Activated CD8-positive, alpha-beta memory T cell treated with anti-CD3 and anti-CD28 coated beads, Interleukin-2, amount 10 ng/mL, durations not matched to agents 7 days and 5 days (primary cell): ENCODE measurements at regions not wholly inside any gene's neighbourhood (a gene's known extent, or its start where the extent isn't known, plus 50 kb on each side); places are given as distances from the start of the nearest gene placed in this dataset.
"Not testable (repeated sequence)": the region's sequence is repeated elsewhere in the genome, so short reads cannot be mapped to it uniquely, and the experiment has no call there.

ENCODE experiments used
- ATAC-seq: fragments of 150-1000 bp; cut with Tn5 transposase; one replicate; pipeline ENCODE4 v1.10.0; 2021; ENCODE audit warnings: moderate library complexity
- CTCF ChIA-PET: fragments of 350-600 bp; sonication (Branson Sonifier 250); formaldehyde crosslinking; loops from one replicate; lab custom pipeline; 2021; ENCODE audit warnings: antibody characterized with exemption; lab: Charles Lee
- DNase-seq: peaks from one replicate; pipeline ENCODE4 v3.0.0-alpha.2; 2020
- H3K27ac Mint-ChIP-seq: one replicate; pipeline ENCODE4 v1.8.0; 2021; ENCODE audit warnings: mild to moderate bottlenecking, mixed read lengths
- H3K27me3 Mint-ChIP-seq: one replicate; pipeline ENCODE4 v1.8.0; 2021; ENCODE audit warnings: mixed read lengths
- H3K36me3 Mint-ChIP-seq: one replicate; pipeline ENCODE4 v1.8.0; 2021; ENCODE audit warnings: mild to moderate bottlenecking, mixed read lengths
- H3K4me1 Mint-ChIP-seq: one replicate; pipeline ENCODE4 v1.8.0; 2021; ENCODE audit warnings: mixed read lengths
- H3K4me3 Mint-ChIP-seq: one replicate; pipeline ENCODE4 v1.8.0; 2021; ENCODE audit warnings: mild to moderate bottlenecking, moderate library complexity, mixed read lengths
- H3K9me3 Mint-ChIP-seq: one replicate; pipeline ENCODE4 v1.8.0; 2022; ENCODE audit warnings: low read depth, mixed read lengths

DNA sequence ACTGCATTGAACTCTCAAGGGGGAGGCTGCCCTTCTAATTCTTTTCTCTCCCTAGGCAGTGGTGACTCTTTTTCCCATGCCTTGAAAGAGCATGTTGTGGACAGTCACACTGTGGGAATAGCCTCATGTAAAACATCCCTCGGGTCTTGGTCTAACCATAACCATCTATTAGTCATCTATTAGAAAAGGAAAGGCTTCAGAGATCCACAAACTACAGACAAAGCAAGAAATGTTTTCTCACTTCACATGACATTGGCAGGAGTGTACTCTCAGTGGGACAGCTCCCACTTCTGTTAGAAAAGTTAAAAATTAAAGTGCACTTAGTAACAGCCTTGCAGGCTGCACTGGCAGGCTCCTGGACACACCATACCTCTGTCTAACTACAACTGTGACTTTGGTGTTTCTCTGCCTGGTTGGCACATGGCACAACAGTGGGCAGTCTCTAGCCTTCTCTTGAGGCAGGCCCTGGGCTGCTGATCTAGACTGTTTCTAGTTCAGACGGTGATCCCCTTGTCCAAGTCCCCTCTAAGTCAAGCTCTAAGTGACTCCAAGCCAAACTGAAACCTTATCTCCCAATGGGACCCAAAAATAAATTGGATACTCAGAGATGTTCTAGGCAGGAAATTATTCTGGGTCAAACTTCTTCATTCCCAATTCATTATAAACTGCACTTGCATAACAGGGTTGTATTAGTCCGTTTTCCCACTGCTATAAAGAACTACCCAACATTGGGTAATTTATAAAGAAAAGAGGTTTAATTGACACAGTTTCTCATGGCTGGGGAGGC is 57.9 kb upstream of the ITGB1 start:
- DNase-seq: no peak
- Mint-ChIP-seq H3K36me3 (peaks cover 3% of the 10 kb centered on the region), H3K4me1 (no peaks in the 10 kb centered on the region), H3K4me3 (no peak overlapping the region), H3K9me3 (no peaks in the 10 kb centered on the region), H3K27me3 (peaks cover 2% of the 10 kb centered on the region), H3K27ac (no peak overlapping the region)
- no peak for ATAC-seq
- CTCF ChIA-PET: no interaction called here

DNA sequence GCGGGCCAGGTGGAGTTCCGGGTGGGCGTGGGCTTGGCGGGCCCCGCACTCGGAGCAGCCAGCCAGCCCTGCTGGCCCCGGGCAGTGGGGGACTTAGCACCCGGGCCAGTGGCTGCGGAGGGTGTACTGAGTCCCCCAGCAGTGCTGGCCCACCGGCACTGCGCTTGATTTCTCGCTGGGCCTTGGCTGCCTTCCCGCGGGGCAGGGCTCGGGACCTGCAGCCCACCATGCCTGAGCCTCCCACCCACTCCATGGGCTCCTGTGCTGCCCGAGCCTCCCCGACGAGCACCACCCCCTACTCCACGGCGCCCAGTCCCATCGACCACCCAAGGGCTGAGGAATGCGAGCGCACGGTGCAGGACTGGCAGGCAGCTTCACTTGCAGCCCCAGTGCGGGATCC is 55.3 kb upstream of the ITGB1 start:
- H3K27me3 Mint-ChIP-seq, ATAC-seq, H3K27ac Mint-ChIP-seq, CTCF ChIA-PET, H3K36me3 Mint-ChIP-seq, H3K4me3 Mint-ChIP-seq, DNase-seq, H3K9me3 Mint-ChIP-seq: not testable (repeated sequence)
- peaks cover 22% of the 10 kb centered on the region for H3K4me1 Mint-ChIP-seq

- H3K36me3 Mint-ChIP-seq: no peaks in the 10 kb centered on the region
- no peak overlapping the region for H3K27ac Mint-ChIP-seq
- ATAC-seq (no peak), DNase-seq (no peak)
- peaks cover 24% of the 10 kb centered on the region for H3K4me1 Mint-ChIP-seq
- no peak overlapping the region for H3K4me3 Mint-ChIP-seq
- H3K9me3 Mint-ChIP-seq: no peaks in the 10 kb centered on the region
- CTCF ChIA-PET: interaction anchor here (1.2 kb wide), 1 partner anchor 144 kb away, joined by 3 read pairs; no protein-coding TSS in a partner anchor
- peaks cover 9% of the 10 kb centered on the region for H3K27me3 Mint-ChIP-seq
Measured at GRCh38 chr10:33012306-33012705, 54.3 kb upstream of the ITGB1 start.

DNA sequence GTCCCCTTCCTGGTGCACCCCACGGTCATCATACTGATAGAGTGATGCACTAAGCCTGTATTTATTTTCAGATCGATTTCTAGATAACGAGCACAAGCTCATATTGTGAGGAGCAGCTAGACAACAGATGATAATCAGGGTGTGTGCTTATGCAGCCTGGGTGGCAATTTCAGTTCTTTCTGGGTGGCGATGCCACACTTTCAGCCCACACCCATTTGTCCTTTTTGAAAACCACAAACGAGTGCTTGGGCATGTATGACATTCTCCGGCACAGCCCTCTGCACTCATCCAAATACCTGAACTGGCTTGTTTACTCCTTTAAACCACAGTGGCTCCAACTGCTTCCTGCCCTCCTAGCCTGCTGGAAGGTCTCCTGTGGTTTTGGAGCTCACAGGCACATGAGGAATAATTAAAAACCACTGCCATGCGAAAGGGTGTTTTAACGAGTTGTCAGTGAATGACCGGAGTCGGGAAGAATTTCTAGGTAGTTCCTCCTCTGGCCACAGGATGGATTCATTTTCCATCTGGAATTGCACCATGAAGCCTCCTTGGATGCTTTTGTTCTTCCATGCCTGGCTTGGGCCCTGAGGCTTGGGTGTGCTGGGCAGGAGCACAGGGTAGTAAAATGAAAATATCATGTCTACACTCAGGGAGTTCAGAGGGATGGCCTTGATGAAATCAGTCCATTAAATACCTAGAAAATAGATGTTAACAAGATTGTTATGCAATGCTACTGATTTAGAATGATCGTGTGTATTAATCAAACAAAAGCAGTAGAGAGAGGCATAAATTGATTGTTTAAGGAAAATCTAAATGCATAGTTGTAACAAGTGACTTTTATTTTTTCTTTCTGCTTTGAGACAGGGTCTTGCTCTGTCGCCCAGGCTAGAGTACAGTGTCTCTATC is 52.4 kb upstream of the ITGB1 start:
- Mint-ChIP-seq H3K27me3 (peaks cover 9% of the 10 kb centered on the region), H3K27ac (peak overlapping the region; percentile 29), H3K9me3 (no peaks in the 10 kb centered on the region), H3K36me3 (no peaks in the 10 kb centered on the region), H3K4me1 (peaks cover 30% of the 10 kb centered on the region), H3K4me3 (no peak overlapping the region)
- DNase-seq (peak; percentile 42), ATAC-seq (no peak)
- CTCF ChIA-PET: interaction anchor here (1.2 to 1.5 kb wide), 3 partner anchors 26 to 106 kb away, joined by 3 to 5 read pairs (median 3); no protein-coding TSS in a partner anchor

GRCh38 chr10:33009244-33010131 is 51.5 kb upstream of the ITGB1 start:
- Mint-ChIP-seq H3K27ac (peak overlapping the region; percentile 29), H3K4me1 (peaks cover 33% of the 10 kb centered on the region), H3K9me3 (no peaks in the 10 kb centered on the region), H3K36me3 (no peaks in the 10 kb centered on the region), H3K4me3 (no peak overlapping the region), H3K27me3 (peaks cover 9% of the 10 kb centered on the region)
- no peak for DNase-seq
- ATAC-seq: peak; percentile 24
- CTCF ChIA-PET: interaction anchor here (0.7 to 1.5 kb wide), 25 partner anchors 8 to 564 kb away, joined by 3 to 12 read pairs (median 3); partner anchors contain the start of gene CCDC7

DNA sequence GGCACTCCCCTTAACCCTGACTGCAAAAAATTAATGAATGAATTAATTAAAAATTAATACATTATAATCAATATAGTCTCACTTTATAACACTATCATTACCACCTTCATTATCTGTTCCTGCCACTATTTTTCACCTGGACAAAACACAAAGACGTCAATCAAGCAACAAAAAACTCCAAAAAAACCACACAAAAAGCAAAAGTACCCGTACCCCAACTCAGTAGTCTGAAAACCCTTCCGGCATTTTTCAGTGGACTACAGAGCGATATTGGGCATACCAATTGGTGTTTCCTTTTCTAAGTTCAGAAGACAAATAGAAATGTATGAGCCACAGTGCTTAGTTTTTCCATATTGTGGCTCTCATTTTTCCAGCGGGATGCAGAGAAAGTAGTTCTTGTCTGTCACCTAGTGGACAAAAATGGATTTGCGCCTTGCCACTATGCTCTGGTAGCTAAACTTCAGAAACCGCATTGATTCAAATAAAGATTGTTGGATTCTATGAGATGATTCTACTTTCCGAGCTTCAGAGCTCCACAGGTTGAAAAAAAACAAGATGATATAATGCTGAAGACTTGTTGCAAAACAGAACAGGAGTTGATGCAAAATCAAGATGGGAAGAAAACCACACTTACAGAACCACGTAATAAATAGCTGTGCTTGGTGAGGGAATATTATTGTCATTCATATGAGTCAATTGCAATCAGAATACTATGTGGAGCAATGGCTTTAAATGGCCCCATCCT is 50.6 kb upstream of the ITGB1 start:
- H3K27me3 Mint-ChIP-seq: peaks cover 9% of the 10 kb centered on the region
- no peaks in the 10 kb centered on the region for H3K36me3 Mint-ChIP-seq
- H3K27ac Mint-ChIP-seq: no peak overlapping the region
- H3K9me3 Mint-ChIP-seq: no peaks in the 10 kb centered on the region
- CTCF ChIA-PET: interaction anchor here (0.7 to 1.5 kb wide), 25 partner anchors 9 to 819 kb away, joined by 3 to 12 read pairs (median 3); partner anchors contain the start of gene CCDC7
- H3K4me1 Mint-ChIP-seq: peaks cover 33% of the 10 kb centered on the region
- DNase-seq (peak; percentile 73), ATAC-seq (peak; percentile 50)
- H3K4me3 Mint-ChIP-seq: peak overlapping the region; percentile 50

- H3K4me3 Mint-ChIP-seq, H3K27ac Mint-ChIP-seq, H3K27me3 Mint-ChIP-seq, H3K36me3 Mint-ChIP-seq, ATAC-seq, H3K9me3 Mint-ChIP-seq, DNase-seq: not testable (repeated sequence)
- CTCF ChIA-PET: interaction anchor here (1.2 kb wide), 1 partner anchor 818 kb away, joined by 3 read pairs; no protein-coding TSS in a partner anchor
- H3K4me1 Mint-ChIP-seq: peaks cover 33% of the 10 kb centered on the region
Measured at GRCh38 chr10:33007731-33008381, 49.8 kb upstream of the ITGB1 start.
